Stimulated activated memory B cell treated with anti-CD40 and anti-IgM and Interleukin-4, amounts not matched to agents 10 μg/mL and 1 μg/mL and 100 μg/mL, for 72 hours (primary cell): ENCODE measurements at regions not wholly inside any gene's neighbourhood (a gene's known extent, or its start where the extent isn't known, plus 50 kb on each side); places are given as distances from the start of the nearest gene placed in this dataset.
A peak's percentile ranks its signal among the peaks of the same experiment; 100 is the strongest.
"Not testable (repeated sequence)": the region's sequence is repeated elsewhere in the genome, so short reads cannot be mapped to it uniquely, and the experiment has no call there.

Experiments
- ATAC-seq: fragments of 150-1000 bp; cut with Tn5 transposase; 2 replicates; pipeline ENCODE4 v1.10.0; 2021
- H3K27ac Mint-ChIP-seq: one replicate; pipeline ENCODE4 v1.8.0; 2022; ENCODE audit warnings: mild to moderate bottlenecking, mixed read lengths
- H3K27me3 Mint-ChIP-seq: one replicate; pipeline ENCODE4 v1.8.0; 2022; ENCODE audit warnings: mixed read lengths
- H3K36me3 Mint-ChIP-seq: one replicate; pipeline ENCODE4 v1.8.0; 2022; ENCODE audit warnings: mixed read lengths
- H3K4me1 Mint-ChIP-seq: one replicate; pipeline ENCODE4 v1.8.0; 2022; ENCODE audit warnings: mixed read lengths
- H3K4me3 Mint-ChIP-seq: one replicate; pipeline ENCODE4 v1.8.0; 2022; ENCODE audit warnings: mild to moderate bottlenecking, moderate library complexity, mixed read lengths
- H3K9me3 Mint-ChIP-seq: one replicate; pipeline ENCODE4 v1.8.0; 2022; ENCODE audit warnings: mixed read lengths

DNA sequence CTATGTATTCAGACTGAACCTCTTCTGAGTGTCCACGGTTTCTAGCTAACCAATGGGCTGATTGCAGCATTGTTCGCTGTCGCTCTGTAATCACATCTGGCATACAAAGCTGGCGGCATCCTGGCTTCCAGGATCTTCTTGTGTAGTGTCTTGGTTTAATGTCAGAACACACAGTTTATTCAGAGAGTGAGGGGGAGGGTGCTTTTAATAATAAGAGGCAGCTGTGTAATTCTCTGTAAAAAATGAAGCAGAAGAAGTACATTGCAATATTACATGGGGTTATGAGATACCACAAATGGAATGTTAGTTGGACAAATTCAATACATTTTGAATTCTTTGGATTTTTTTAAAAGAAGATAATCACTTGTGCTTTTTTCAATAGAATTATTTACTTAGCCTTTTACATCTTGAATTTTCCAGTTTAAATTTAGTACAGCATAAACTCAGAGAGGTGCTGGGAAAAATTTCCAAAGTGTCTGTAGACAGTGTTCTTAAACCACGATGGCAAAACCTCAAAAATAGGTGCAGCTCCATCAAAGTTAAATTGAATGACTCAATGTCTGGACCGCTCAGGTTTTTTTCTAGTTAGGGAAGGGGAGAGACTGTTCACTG lies 206.0 kb downstream of the PCSK1 start:
- H3K36me3 Mint-ChIP-seq: no peaks in the 10 kb centered on the region
- no peak for ATAC-seq
- H3K27me3 Mint-ChIP-seq: peaks cover 7% of the 10 kb centered on the region
- no peak overlapping the region for H3K27ac Mint-ChIP-seq
- H3K4me3 Mint-ChIP-seq: no peak overlapping the region
- peaks cover 2% of the 10 kb centered on the region for H3K9me3 Mint-ChIP-seq
- H3K4me1 Mint-ChIP-seq: no peaks in the 10 kb centered on the region

DNA sequence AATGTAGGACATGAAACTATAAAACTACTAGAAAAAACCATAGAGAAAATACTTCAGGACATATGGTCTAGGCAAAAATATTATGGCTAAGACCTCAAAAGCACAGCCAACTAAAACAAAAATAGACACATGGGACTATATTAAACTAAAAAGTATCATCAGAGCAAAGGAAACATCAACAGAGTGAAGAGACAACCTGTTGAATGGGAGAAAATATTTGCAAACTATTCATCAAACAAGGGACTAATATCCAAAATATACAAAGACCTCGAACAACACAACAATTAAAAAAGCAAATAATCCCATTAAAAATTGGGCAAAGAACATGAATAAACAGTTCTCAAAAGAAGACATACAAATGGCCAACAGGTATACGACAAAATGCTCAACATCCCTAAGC lies 210.9 kb downstream of the PCSK1 start:
- Mint-ChIP-seq H3K27me3 (peaks cover 2% of the 10 kb centered on the region), H3K36me3 (no peaks in the 10 kb centered on the region), H3K9me3 (peaks cover 5% of the 10 kb centered on the region), H3K4me1 (no peaks in the 10 kb centered on the region), H3K27ac (no peak overlapping the region), H3K4me3 (no peak overlapping the region)
- no peak for ATAC-seq

DNA sequence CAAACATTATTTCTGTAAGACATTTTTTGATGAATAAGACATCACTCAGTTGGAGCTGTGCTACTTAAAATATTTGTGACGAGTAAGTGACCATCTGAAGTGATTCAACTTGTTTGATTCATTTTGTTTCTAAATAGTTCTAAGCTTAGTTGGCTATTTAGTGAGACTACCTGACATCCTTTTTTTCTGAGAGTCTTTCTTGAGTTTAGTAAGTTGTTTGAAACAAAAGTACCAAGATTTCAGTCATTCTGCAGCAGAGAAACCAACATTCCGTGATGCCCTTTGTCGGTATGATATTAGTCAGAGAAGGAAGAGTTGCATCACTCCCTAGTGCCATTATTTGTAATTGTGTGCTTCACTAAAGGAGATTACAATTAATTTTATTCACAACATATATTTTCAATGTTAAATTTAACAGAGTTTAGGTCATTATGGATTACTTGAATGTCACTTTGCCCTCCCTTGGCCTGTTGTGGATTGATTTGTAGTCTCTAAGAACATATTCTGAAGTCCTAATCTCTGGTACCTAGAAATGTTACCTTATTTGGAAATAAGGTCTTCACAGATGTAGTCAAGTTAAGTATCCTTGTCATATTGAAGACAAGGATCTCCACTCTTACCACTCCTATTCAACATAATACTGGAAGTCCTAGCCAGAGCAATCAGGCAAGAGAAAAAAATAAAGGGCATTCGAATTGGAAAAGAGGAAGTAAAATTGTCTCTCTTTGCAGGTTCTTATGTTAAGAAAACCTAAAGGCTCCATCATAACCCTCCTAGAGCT lies 212.2 kb downstream of the PCSK1 start:
- H3K27me3 Mint-ChIP-seq: no peaks in the 10 kb centered on the region
- no peak overlapping the region for H3K4me3 Mint-ChIP-seq
- H3K9me3 Mint-ChIP-seq: peaks cover 5% of the 10 kb centered on the region
- H3K36me3 Mint-ChIP-seq: no peaks in the 10 kb centered on the region
- H3K27ac Mint-ChIP-seq: no peak overlapping the region
- H3K4me1 Mint-ChIP-seq: no peaks in the 10 kb centered on the region
- peak; percentile 57 for ATAC-seq

DNA sequence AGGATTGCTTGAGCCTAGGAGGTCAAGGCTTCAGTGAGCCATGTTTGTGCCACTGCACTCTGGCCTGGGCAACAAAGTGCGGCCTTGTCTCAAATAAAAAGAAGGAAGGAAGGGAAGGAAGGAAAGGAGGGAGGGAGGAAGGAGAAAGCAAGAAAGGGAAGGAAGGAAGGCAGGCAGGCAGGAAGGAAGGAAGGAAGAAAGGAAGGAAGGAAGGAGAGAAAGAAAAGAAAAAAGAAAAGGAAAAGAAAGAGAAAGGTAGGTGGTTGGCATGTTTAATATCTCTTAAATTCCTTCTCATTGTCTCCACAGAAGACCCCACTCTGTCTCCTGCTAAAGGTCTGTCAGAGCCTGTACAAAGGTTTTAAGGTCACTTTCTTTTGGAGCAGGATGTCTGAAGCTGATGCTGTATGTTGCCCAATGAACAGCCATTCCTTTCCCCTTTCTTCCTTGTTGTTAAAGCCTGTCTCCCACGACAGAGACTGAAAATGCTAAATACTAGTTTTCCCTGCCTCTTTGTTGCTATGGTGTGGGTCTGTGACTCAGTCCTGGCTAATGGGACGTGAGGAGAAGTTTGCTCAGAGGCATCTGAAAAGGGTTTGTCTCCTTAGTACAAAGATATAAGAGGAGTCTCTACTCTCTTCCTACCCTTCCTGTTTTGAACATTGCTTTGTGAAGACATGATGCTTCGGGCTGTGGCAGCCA lies 213.3 kb downstream of the PCSK1 start:
- Mint-ChIP-seq H3K27me3 (no peaks in the 10 kb centered on the region), H3K4me3 (no peak overlapping the region), H3K9me3 (peaks cover 5% of the 10 kb centered on the region), H3K36me3 (no peaks in the 10 kb centered on the region), H3K4me1 (no peaks in the 10 kb centered on the region), H3K27ac (no peak overlapping the region)
- ATAC-seq: no peak

DNA sequence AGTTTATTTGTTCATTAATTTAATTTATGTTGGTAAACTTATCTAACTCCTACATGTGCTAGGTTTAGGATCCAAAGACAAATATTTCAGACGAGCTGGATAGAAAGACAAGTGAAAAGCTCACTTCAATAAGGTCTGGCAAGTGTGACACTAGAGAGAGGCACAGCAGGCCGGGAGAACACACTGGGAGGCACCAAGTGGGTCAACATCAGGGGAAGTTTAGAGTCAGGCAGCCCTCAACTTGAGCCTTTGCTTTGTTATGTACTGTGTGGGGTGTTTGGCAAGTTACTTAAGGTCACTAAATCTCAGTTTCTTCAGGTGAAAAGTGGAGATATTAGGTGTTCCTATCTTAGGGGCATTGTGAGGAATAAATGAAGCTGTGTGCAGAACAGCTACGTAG lies 214.4 kb downstream of the PCSK1 start:
- no peaks in the 10 kb centered on the region for H3K27me3 Mint-ChIP-seq
- no peak overlapping the region for H3K27ac Mint-ChIP-seq
- H3K9me3 Mint-ChIP-seq: peaks cover 5% of the 10 kb centered on the region
- no peaks in the 10 kb centered on the region for H3K36me3 Mint-ChIP-seq
- no peak overlapping the region for H3K4me3 Mint-ChIP-seq
- no peaks in the 10 kb centered on the region for H3K4me1 Mint-ChIP-seq
- ATAC-seq: no peak

DNA sequence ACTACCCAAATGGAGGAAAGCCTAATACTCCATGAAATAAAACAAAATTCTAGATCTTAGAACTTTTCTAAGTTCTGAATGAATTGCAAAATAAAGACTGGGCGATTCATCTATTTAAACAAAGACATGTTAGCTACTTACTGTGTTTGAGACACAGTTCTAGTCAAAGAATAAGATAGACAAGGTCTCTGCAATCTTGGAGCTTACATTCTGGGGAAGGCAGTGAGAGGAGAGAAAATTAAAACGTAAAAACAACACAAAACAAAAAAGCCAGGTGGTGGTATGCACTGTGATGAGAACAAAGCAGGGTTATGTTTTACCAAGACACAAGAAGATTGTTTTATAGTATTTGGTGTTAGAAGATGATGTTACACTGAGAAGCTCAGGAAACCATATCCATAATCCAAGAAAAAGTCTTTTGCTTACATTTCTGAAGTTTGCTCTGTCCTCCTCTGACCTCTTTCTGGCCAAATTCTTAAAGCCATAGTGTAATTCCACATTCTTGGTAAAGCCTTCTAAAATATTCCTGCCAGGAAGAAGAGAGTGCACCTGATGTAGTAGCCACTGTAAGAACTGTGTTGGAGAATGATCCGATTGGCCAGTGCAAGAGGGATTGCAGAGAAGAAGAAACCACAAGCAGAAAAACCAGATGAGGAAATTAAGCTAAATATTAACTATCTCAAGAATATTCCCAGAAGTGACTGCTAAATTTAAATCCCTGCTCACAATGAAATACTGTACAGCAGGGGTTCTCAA lies 218.4 kb downstream of the PCSK1 start:
- no peak overlapping the region for H3K4me3 Mint-ChIP-seq
- H3K36me3 Mint-ChIP-seq: no peaks in the 10 kb centered on the region
- ATAC-seq: no peak
- no peaks in the 10 kb centered on the region for H3K9me3 Mint-ChIP-seq
- no peak overlapping the region for H3K27ac Mint-ChIP-seq
- H3K27me3 Mint-ChIP-seq: no peaks in the 10 kb centered on the region
- no peaks in the 10 kb centered on the region for H3K4me1 Mint-ChIP-seq

DNA sequence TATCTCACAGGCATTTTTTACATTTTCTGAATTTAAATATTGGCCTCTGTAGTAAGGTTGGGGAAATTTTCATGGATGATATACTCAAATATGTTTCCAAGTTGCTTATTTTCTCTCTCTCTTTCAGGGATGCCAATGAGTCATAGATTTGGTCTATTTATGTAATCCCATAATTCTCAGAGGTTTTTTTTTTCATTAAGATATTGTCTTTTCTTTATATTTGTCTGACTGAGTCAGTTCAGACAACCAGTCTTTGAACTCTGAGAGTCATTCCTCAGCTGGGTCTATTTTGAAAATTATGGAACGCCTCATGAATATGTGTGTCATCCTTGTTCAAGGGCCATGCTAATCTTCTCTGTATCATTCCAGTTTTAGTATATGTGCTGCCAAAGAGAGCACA lies 223.2 kb downstream of the PCSK1 start:
- no peak overlapping the region for H3K4me3 Mint-ChIP-seq
- H3K36me3 Mint-ChIP-seq: peaks cover 16% of the 10 kb centered on the region
- H3K27ac Mint-ChIP-seq: no peak overlapping the region
- no peaks in the 10 kb centered on the region for H3K4me1 Mint-ChIP-seq
- ATAC-seq: no peak
- no peaks in the 10 kb centered on the region for H3K27me3 Mint-ChIP-seq
- peaks cover 32% of the 10 kb centered on the region for H3K9me3 Mint-ChIP-seq

DNA sequence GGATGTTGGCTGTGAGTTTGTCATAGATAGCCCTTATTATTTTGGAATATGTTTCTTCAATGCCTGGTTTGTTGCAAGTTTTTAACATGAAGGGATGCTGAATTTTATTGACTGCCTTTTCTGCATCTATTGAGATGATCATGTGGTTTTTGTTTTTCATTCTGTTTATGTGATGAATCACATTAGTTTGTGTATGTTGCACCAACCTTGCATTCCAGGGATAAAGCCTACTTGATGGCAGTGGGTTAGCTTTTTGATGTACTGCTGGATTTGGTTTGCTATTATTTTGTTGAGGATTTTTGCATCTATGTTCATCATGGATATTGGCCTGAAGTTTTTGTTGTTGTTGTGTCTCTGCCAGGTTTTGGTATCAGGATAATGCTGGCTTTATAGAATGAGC lies 225.6 kb downstream of the PCSK1 start:
- Mint-ChIP-seq H3K36me3 (peaks cover 16% of the 10 kb centered on the region), H3K9me3 (peaks cover 32% of the 10 kb centered on the region), H3K27ac (no peak overlapping the region), H3K27me3 (no peaks in the 10 kb centered on the region), H3K4me3 (no peak overlapping the region), H3K4me1 (no peaks in the 10 kb centered on the region)
- no peak for ATAC-seq

DNA sequence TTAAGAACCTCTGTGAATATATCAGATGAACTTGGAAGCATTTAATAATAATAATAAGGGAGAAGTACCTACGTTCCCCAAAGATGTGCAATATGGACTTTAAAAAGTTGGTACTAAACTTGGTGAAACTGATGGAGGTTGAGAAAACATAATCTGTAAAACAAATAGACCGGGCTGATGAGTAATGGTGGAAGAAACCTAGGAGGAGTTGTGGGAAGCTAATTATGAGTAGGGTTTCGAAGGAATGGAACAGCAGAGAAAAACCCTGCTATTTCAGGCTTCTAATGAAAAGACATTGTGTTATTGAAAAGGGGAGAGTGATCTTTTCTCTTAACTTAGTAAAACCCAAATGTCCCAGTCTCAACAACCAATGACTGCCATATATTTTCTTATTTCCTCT lies 229.3 kb downstream of the PCSK1 start:
- Mint-ChIP-seq H3K27me3 (no peaks in the 10 kb centered on the region), H3K36me3 (peaks cover 16% of the 10 kb centered on the region), H3K4me1 (no peaks in the 10 kb centered on the region), H3K4me3 (no peak overlapping the region), H3K9me3 (peaks cover 27% of the 10 kb centered on the region), H3K27ac (no peak overlapping the region)
- no peak for ATAC-seq

DNA sequence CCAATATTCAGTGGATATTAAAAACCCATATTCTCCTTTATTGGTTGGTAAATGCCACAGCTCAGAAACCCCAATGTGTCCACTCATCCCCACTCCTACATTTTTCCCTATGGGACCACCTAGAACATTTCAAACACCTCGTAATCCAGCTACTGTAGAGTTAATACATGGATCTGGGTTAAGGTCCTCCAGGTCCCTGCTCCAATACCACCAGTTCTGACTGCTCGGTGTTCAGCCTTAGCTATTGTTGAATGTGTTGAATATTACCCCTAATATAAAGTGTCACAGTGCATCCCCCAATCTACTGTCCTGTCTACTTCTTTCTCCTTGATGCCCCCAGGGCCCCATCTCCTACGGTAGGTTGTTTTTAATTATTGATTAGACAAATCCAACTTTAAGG lies 231.5 kb downstream of the PCSK1 start:
- peaks cover 6% of the 10 kb centered on the region for H3K9me3 Mint-ChIP-seq
- H3K36me3 Mint-ChIP-seq: no peaks in the 10 kb centered on the region
- ATAC-seq: no peak
- H3K27me3 Mint-ChIP-seq: no peaks in the 10 kb centered on the region
- no peak overlapping the region for H3K27ac Mint-ChIP-seq
- no peaks in the 10 kb centered on the region for H3K4me1 Mint-ChIP-seq
- H3K4me3 Mint-ChIP-seq: no peak overlapping the region

DNA sequence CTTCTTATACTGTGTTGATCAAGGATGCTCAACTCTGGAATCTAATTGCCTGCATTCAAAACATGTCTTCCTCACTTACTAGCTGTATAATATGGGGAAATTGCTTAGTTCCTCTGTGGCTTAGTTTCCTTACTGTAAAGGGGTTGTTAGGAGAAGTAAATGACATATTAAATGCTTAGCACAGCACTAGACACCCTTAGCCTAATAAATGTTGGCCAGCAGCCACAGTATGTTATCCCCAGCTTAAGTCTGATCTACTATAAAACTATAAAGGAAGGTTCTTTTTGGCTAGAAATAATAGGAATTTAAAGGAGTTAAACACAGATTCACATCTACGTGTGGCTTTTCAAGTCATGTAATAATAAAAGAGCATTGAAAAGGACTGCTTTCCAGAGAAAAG lies 232.4 kb downstream of the PCSK1 start:
- H3K36me3 Mint-ChIP-seq: no peaks in the 10 kb centered on the region
- H3K27ac Mint-ChIP-seq: no peak overlapping the region
- H3K27me3 Mint-ChIP-seq: no peaks in the 10 kb centered on the region
- no peak for ATAC-seq
- H3K4me1 Mint-ChIP-seq: no peaks in the 10 kb centered on the region
- no peak overlapping the region for H3K4me3 Mint-ChIP-seq
- no peaks in the 10 kb centered on the region for H3K9me3 Mint-ChIP-seq

DNA sequence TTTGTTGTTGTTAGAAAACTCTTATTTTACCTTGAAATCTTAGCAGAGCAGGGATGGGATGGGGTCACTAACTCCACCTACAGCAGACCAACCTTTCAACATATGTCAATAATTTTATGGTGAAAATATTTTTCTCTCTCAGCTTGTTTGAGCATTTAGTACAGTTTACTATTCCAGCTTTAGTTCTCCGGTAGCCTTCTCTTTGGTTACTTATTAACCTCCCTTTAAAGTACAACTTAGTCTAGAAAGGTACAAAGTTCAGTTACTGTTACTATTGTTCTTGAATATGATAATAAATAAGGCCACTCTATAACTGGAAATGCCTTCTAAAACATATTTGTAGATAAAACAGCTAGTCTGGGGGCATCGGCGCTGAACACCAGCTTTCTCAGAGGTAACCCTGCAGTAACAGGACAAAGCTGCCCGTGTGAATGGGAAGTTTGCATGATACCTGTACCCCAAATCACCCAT lies 233.3 kb downstream of the PCSK1 start:
- Mint-ChIP-seq H3K9me3 (no peaks in the 10 kb centered on the region), H3K4me1 (no peaks in the 10 kb centered on the region), H3K27ac (no peak overlapping the region), H3K27me3 (no peaks in the 10 kb centered on the region), H3K36me3 (no peaks in the 10 kb centered on the region), H3K4me3 (no peak overlapping the region)
- no peak for ATAC-seq

DNA sequence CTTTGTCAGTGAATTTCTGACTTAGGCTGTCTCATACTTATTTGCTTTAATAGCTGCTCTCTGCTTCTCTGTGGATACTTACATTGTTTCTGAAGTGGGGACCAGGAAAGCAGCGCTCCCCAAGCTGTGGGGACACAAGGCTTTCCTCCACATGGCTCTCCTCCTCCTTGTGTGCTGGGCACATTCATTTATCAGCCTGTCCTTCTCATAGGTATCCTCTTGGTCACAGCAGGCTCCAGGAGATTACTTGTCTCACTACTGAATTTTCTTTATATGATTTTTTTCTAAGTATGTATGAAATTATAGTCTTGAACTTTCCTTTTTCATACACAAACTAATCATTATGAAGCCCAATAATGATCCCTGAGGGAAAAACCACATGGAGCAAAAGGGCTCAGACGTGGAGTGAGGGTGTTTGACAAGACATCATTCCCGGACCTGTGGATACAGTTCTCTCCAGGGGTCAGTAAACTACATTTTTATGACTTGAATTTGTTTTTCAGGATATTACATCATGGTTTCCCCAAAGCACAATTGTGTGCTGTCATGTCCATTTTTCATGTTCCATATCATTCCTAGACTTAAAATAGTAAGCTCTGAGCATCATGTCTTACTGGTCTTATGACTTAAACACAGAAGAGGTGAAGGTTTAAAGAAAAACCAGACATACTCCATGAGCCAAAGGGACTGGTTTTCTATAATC lies 234.5 kb downstream of the PCSK1 start:
- H3K36me3 Mint-ChIP-seq: no peaks in the 10 kb centered on the region
- ATAC-seq: no peak
- H3K4me1 Mint-ChIP-seq: no peaks in the 10 kb centered on the region
- no peak overlapping the region for H3K4me3 Mint-ChIP-seq
- no peaks in the 10 kb centered on the region for H3K9me3 Mint-ChIP-seq
- H3K27me3 Mint-ChIP-seq: no peaks in the 10 kb centered on the region
- H3K27ac Mint-ChIP-seq: no peak overlapping the region

DNA sequence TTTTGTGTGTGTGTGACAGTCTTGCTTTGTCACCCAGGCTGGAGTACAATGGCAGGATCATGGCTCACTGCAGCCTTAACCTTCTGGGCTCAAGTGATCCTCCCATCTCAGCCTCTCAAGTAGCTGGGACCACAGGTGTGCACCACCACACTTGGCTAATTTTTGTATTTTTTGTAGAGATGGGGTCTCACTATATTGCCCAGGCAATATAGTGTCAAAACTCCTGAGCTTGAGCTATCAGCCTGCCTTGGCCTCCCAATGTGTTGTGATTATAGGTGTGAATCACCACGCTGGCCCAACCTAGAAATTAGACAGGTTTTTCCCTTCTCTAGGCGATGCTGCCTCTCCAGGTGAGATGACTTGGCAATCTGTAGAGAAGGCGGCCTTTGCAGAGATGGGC lies 235.3 kb downstream of the PCSK1 start:
- ATAC-seq, H3K4me1 Mint-ChIP-seq, H3K27ac Mint-ChIP-seq, H3K9me3 Mint-ChIP-seq, H3K4me3 Mint-ChIP-seq, H3K36me3 Mint-ChIP-seq, H3K27me3 Mint-ChIP-seq: not testable (repeated sequence)

DNA sequence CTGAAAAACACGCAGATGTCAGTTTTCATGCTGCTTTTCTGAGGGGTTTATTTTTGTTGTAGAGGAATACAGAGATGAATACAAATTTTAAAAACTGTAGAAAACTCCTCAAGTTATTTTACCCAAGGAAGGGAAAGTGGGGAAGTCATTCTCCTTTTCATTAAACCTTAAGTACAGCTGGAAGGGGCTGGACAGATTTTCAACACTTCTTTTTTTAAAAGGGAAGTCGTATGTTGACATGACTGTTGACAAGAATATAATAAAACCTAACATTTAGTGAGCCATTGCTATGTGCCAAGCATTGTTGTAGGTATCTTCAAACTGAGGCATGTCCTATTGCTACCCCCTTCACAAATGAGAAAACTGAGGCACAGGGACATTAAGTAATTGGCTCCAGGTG lies 235.7 kb upstream of the ELL2 start:
- Mint-ChIP-seq H3K36me3 (no peaks in the 10 kb centered on the region), H3K9me3 (no peaks in the 10 kb centered on the region), H3K4me3 (no peak overlapping the region), H3K27ac (no peak overlapping the region), H3K4me1 (no peaks in the 10 kb centered on the region), H3K27me3 (no peaks in the 10 kb centered on the region)
- ATAC-seq: no peak
